Hepatocyte (in vitro differentiated cells): ENCODE measurements at regions not wholly inside any gene's neighbourhood (a gene's known extent, or its start where the extent isn't known, plus 50 kb on each side); places are given as distances from the start of the nearest gene placed in this dataset.

Source experiments
- DNase-seq: peaks from one replicate; pipeline ENCODE4 v3.0.0-alpha.2; 2016; ENCODE audit warnings: low spot score
- H2AFZ ChIP-seq: fragments of 200-600 bp; sonication (generic); 2 replicates; pipeline ENCODE4 v1.6.0; 2016; ENCODE audit warnings: antibody characterized with exemption, mild to moderate bottlenecking
- H3K27ac ChIP-seq: fragments of 200-600 bp; sonication (generic); 2 replicates; pipeline ENCODE4 v1.5.1; 2016; ENCODE audit warnings: mild to moderate bottlenecking
- H3K27me3 ChIP-seq: fragments of 200-600 bp; sonication (generic); 2 replicates; pipeline ENCODE4 v1.6.1; 2016
- H3K36me3 ChIP-seq: fragments of 200-600 bp; sonication (generic); replicated peaks from 2 replicates; pipeline ENCODE4 v1.5.1; 2016; ENCODE audit warnings: low read depth; ENCODE audit not compliant: insufficient read depth
- H3K4me1 ChIP-seq: fragments of 200-600 bp; sonication (generic); 2 replicates; pipeline ENCODE4 v1.5.1; 2016; ENCODE audit warnings: mild to moderate bottlenecking, moderate library complexity; ENCODE audit not compliant: insufficient read depth
- H3K4me2 ChIP-seq: fragments of 200-600 bp; sonication (generic); 2 replicates; pipeline ENCODE4 v1.6.0; 2016
- H3K4me3 ChIP-seq: fragments of 200-600 bp; sonication (generic); 2 replicates; pipeline ENCODE4 v1.5.1; 2016; ENCODE audit warnings: mild to moderate bottlenecking
- H3K79me2 ChIP-seq: fragments of 200-600 bp; sonication (generic); 2 replicates; pipeline ENCODE4 v1.6.0; 2017; ENCODE audit warnings: mild to moderate bottlenecking
- H3K9me2 ChIP-seq: fragments of 200-600 bp; sonication (generic); replicated peaks from 2 replicates; pipeline ENCODE4 v1.6.0; 2017; ENCODE audit warnings: mild to moderate bottlenecking; ENCODE audit not compliant: insufficient read depth
- H3K9me3 ChIP-seq: fragments of 200-600 bp; sonication (generic); 2 replicates; pipeline ENCODE4 v1.5.1; 2016; ENCODE audit warnings: low read depth, mild to moderate bottlenecking
- H4K20me1 ChIP-seq: fragments of 200-600 bp; sonication (generic); 2 replicates; pipeline ENCODE4 v1.6.0; 2016; ENCODE audit warnings: mild to moderate bottlenecking; ENCODE audit not compliant: insufficient read depth, poor library complexity, severe bottlenecking
- EZH2 ChIP-seq: fragments of 200-600 bp; sonication (generic); IDR thresholded peaks from 2 replicates; pipeline ENCODE4 v1.6.1; 2016; ENCODE audit warnings: antibody characterized with exemption, mild to moderate bottlenecking, borderline replicate concordance
- EZH2phosphoT487 ChIP-seq: fragments of 200-600 bp; sonication (generic); IDR thresholded peaks from one replicate; pipeline ENCODE4 v1.6.1; 2018; ENCODE audit warnings: antibody characterized with exemption, mild to moderate bottlenecking, low read depth, moderate library complexity; ENCODE audit not compliant: unreplicated experiment, severe bottlenecking
- WGBS: methylation state at CpG from one replicate; pipeline ENCODE4 v1.1.6; 2016; ENCODE audit warnings: low lambda C conversion rate; ENCODE audit errors: missing lambda C conversion rate; 5-methylcytosine and 5-hydroxymethylcytosine counted together
- TF ChIP-seq, protein P1 (sequence below): fragments of 200-600 bp; sonication (generic); IDR thresholded peaks from 2 replicates; pipeline ENCODE4 v1.5.1; 2016; ENCODE audit warnings: antibody characterized with exemption, mild to moderate bottlenecking; ENCODE audit not compliant: poor library complexity

DNA sequence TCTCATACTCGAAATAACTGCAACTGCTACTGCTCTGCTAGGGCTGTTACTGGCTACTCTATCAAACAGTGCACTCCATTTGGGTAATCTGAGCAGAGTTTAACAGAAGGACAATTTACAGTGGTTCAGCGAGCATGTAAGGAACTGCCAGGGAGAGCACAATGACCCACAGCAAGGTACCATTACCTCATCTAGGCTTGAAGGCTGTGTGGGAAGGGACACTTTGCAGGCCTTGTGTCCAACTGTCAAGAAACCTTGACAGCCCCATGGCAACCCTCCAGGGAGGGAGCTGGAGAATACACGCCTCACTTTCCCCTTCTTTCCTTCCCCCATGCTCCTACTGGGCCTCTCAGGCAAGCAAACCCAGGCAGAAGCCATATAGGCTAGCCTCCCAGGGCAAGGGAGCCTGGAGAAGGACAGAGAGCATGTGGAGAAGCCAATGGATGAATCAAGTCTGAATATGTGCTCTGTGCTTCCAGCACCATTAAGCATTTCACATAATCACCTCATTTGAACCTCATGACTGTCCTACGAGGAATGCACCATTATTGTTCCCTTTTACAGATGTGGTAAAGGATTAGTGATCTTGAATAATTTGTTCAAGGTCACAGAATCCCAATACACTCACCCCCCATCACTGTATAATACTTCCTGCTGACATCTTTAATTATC, 49.9 kb upstream of the JAK2 start:
- Histone ChIP-seq H3K36me3 (no peaks in the 10 kb centered on the region), H3K4me3 (no peak overlapping the region), H3K9me3 (no peaks in the 10 kb centered on the region), H3K9me2 (no peaks in the 10 kb centered on the region), H4K20me1 (no peaks in the 10 kb centered on the region), H3K4me1 (no peaks in the 10 kb centered on the region), H2AFZ (no peak overlapping the region), H3K27ac (no peak overlapping the region), H3K4me2 (no peak overlapping the region), H3K27me3 (no peaks in the 10 kb centered on the region), H3K79me2 (no peaks in the 10 kb centered on the region)
- no peak for DNase-seq
- TF ChIP-seq EZH2 (no peak), EZH2phosphoT487 (no peak)
- TF ChIP-seq, protein P1, sequence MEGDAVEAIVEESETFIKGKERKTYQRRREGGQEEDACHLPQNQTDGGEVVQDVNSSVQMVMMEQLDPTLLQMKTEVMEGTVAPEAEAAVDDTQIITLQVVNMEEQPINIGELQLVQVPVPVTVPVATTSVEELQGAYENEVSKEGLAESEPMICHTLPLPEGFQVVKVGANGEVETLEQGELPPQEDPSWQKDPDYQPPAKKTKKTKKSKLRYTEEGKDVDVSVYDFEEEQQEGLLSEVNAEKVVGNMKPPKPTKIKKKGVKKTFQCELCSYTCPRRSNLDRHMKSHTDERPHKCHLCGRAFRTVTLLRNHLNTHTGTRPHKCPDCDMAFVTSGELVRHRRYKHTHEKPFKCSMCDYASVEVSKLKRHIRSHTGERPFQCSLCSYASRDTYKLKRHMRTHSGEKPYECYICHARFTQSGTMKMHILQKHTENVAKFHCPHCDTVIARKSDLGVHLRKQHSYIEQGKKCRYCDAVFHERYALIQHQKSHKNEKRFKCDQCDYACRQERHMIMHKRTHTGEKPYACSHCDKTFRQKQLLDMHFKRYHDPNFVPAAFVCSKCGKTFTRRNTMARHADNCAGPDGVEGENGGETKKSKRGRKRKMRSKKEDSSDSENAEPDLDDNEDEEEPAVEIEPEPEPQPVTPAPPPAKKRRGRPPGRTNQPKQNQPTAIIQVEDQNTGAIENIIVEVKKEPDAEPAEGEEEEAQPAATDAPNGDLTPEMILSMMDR: no peak
- WGBS: 79% methylated on average over 4 of the region's 4 CpGs
